GM18909 (cell line): ENCODE measurements at regions not wholly inside any gene's neighbourhood (a gene's known extent, or its start where the extent isn't known, plus 50 kb on each side); places are given as distances from the start of the nearest gene placed in this dataset.

Experiments
- ATAC-seq: cut with Tn5 transposase; IDR thresholded peaks from one replicate; pipeline ENCODE4 v1.9.1; 2021; ENCODE audit warnings: mild to moderate bottlenecking; ENCODE audit not compliant: unreplicated experiment, poor library complexity

DNA sequence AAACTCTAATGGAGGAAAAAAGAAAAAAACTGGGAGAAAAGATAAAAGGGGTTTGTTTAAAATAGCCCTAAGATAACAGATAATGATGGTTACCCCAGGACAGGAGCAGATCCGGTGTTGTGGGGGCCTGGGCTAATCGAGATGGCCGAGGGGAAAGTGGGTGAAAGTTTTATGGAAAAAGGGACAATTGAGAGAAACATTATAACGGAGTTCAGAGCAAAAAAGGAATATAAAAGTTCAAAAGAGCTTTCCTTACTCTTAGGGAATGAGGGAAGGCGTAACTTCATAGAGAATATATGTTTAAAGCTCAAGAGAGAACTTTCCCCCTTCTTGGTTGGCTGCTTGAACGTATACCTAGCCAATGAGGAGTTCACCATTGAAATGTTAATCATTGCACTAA lies 131.4 kb downstream of the BAMBI start:
- ATAC-seq, result no peak

GRCh38 chr10:28810057-28810870 lies 132.9 kb downstream of the BAMBI start:
- no peak for ATAC-seq

DNA sequence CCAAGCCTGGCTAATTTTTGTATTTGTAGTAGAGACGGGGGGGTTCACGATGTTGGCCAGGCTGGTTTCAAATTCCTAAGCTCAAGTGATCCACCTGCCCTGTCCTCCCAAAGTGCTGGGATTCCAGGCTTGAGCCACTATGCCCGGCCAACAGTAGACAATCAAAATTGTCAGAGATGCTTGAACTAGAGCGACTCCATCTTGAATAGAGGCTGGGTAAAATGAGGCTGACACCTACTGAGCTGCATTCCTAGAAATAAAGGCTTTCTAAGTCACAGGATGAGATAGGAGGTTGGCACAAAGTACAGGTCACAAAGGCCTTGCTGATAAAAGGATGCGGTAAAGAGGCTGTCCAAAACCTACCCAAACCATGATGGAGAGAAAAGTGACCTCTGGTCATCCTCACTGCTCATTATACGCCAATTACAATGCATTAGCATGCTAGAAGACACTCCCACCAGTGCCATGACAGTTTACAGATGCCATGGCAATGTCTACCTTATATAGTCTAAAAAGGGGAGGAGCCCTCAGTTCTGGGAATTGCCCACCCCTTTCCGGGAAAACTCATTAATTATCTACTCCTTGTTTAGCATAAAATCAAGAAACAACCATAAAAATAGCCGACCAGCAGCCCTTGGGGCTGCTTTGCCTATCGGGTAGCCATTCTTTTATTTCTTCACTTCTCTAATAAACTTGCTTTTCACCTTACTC lies 134.5 kb downstream of the BAMBI start:
- no peak for ATAC-seq

GRCh38 chr10:28812384-28813372 lies 135.4 kb downstream of the BAMBI start:
- no peak for ATAC-seq

GRCh38 chr10:28815681-28816080 lies 138.4 kb downstream of the BAMBI start:
- no peak for ATAC-seq

DNA sequence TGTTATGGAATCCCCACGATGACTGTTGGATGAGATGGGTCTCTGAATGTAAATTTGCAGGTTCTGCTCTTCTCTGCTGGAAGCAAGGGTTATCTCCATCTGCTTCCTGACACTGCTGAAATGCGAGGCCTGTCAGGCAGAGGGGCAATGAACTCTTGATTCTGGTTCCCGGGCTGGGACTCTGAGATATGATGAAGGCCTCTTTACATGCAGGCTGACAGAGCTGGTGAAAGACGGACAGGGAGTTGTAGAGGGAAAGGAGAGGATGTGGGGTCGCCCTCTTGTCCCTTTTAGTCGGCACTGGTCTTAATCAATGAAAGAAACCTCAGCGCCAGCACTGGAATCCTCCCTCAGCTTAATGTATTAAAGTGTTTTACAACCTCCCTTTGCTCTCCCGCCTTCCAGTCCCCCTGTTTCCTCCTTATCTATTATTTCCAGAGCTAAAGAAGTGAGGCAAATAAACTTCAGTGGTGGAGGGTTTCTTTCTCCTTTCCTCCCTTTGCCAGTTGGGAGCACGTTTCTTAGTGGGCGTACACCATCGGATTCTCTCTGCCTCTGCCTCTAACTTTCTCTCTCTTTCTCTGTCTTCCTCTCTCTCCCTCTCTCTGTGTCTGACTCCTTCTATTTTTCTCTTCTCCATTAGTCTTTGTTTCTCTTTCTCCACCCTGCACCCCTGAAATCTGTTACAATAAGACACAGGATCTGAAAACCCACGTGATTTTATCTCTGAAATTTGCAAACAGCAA lies 145.6 kb downstream of the BAMBI start:
- ATAC-seq, result no peak

- no peak for ATAC-seq
Measured at GRCh38 chr10:28823501-28824075, 146.3 kb downstream of the BAMBI start.

DNA sequence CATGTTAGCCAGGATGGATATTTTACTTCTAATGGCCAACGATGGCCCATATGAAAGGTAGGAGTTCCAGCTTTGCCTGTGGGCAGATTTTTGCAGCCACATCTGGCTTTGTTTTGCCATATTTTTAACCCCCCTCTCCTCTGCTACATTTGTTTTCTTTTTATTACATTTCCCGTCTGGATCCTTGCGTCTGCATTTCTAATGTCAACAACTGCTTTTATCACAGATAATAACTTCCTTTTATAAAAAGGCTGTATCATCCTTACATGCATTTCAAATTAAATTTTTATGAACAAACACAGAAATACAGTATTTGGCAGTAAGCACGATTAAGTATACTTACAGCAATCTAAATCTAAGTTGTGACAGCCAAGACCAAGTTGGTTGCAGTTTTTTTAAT lies 156.0 kb downstream of the BAMBI start:
- no peak for ATAC-seq

GRCh38 chr10:28836435-28836743 lies 159.1 kb downstream of the BAMBI start:
- no peak for ATAC-seq

DNA sequence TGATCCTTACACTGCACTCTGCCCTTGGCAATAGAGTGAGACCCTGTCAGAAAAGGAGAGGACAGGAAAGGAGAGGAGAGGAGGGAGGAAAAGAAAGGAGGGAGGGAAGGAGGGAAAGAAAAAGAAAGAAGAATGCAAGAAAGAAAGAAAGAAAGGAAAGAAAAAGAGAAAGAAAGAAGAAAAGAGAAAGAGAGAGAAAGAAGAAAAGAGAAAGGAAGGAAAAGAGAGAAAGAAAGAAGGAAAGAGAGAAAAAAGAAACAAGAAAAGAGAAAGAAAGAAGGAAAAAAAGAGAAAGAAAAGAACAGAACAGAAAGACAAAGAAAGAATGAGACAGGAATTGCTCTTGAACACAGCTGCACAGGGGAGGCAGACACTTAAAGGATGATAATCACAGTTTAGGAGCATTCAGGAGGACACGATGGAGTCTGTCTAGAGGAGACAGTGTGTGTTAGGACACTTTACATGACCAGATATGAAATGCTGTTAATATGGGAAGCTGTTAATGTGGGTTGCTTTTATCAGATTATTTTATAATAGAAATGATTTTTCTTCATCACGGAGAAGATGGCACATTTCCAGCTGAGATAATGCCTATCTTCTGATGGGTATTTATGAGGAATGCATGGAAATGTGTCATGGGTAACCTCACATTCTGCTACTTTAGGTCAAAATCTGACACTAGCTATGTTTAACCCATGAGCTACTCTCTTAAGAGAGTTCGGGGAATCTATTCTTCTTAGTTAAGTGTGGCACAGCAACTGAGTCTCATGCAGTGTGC lies 160.5 kb downstream of the BAMBI start:
- ATAC-seq, result no peak

DNA sequence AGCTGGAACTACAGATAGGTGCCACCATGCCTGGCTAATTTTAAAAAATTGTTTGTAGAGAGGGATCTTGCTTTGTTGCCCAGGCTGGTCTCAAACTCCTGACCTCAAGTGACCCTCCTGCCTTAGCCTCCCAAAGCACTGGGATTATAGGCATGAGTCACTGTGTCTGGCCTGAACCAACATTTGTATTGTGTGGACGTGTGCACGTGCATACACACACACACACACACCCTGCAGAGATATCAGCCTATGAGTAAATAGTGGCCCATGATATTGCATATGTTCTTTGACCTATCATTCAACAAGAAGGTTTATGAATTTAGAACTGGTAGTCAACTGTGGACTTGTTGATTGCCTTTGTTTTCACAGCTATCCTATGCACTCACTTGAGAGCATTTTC lies 161.6 kb downstream of the BAMBI start:
- no peak for ATAC-seq

- no peak for ATAC-seq
Measured at GRCh38 chr10:28839600-28840007, 162.3 kb downstream of the BAMBI start.

DNA sequence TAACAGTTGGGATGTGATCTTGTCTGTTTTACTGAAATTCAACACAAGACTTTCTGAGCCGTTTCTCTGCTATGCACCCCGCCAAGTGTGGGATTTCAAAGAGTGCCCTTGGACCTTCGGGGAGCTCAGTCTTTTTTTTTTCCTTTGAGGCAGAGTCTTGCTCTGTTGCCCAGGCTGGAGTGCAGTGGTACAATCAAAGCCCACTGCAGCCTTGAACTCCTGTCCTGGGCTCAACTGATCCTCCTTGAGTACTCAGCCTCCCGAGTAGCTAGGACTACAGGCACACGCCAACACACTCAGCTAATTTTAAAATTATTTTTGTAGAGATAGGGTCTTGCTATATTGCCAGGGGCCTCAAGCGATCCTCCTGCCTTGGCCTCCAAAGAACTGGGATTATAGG lies 162.9 kb downstream of the BAMBI start:
- ATAC-seq, result no peak

DNA sequence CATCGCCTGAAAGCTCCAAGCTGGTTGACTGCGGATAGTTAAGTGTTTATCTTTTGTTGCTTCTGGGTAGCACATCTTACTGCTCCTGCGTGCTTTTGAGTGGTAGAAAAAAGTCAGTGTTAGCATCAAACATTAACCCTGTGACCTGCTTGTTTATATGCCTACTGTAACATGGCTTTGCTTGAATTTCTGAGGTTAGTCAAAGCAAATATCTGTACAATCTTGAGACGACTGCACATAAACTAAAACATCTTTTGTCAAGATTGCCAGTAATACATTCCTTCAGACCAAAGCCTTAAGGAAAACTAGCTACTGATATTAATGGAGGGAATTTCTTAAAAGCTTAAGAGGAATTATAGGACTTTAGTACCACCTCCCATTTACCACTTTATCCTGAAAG lies 163.7 kb downstream of the BAMBI start:
- ATAC-seq, result no peak

GRCh38 chr10:28841625-28842024 lies 164.3 kb downstream of the BAMBI start:
- no peak for ATAC-seq

- no peak for ATAC-seq
Measured at GRCh38 chr10:28842321-28842720, 165.0 kb downstream of the BAMBI start.

DNA sequence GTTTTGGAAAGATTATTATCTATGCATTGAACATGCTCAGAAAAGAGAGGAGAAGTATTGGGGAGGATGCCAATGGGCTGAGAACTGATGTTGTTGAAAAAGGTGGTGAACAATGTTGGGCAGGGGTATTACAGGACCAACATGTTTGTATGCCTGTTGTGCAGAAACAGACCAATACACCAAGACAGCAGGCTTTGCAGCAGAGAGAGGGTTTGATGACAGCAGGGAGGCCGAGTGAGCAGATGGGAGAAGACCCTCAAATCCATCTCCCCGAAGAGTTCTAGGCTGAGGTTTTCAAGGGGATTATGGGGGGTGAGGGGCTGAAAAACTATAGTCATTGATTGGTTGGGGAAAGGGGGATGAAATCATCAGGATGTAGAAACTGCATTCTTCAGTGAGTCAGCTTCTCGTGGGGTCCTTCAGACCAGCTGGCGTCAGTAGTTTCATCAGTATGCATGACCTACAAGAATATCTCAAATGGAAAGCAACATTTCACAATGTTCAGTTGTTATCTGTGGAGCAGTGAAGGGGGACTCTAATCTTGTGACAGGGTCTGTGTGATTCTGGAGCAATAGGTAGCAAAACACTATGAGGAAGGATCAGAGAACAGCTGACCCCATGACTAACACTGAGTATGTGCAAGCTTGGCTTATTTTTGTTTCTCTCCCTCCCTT lies 167.8 kb downstream of the BAMBI start:
- no peak for ATAC-seq

GRCh38 chr10:28849309-28849708 lies 172.0 kb downstream of the BAMBI start:
- ATAC-seq, result no peak

- no peak for ATAC-seq
Measured at GRCh38 chr10:28849821-28850220, 172.5 kb downstream of the BAMBI start.
